HL-60 (cell line): ENCODE measurements at regions not wholly inside any gene's neighbourhood (a gene's known extent, or its start where the extent isn't known, plus 50 kb on each side); places are given as distances from the start of the nearest gene placed in this dataset.

Source experiments
- CTCF ChIP-seq: IDR thresholded peaks from one replicate; pipeline ENCODE4 v1.5.1; 2011; ENCODE audit warnings: low read length, control low read depth, inconsistent platforms; ENCODE audit not compliant: insufficient read depth
- GABPA ChIP-seq: IDR thresholded peaks from 2 replicates; pipeline ENCODE4 v1.6.1; 2012; ENCODE audit warnings: low read depth
- POLR2AphosphoS5 ChIP-seq: IDR thresholded peaks from 2 replicates; pipeline ENCODE4 v1.6.1; 2012; ENCODE audit warnings: low read depth
- REST ChIP-seq: IDR thresholded peaks from 2 replicates; pipeline ENCODE4 v1.6.1; 2012; ENCODE audit warnings: low read depth; ENCODE audit not compliant: insufficient replicate concordance

GRCh38 chr2:125259451-125259850, 1234.4 kb downstream of the CNTNAP5 start:
- no peak for TF ChIP-seq CTCF
- no peak for TF ChIP-seq GABPA
- no peak for TF ChIP-seq POLR2AphosphoS5
- no peak for TF ChIP-seq REST
